Spinal cord (tissue), 9 donors: ENCODE measurements at regions not wholly inside any gene's neighbourhood (a gene's known extent, or its start where the extent isn't known, plus 50 kb on each side); places are given as distances from the start of the nearest gene placed in this dataset.
"Not testable (repeated sequence)": the region's sequence is repeated elsewhere in the genome, so short reads cannot be mapped to it uniquely, and the experiment has no call there.

ENCODE experiments used
- DNase-seq, 6 donors: peaks; one replicate each; pipeline versions ENCODE4 v3.0.0 to v3.0.0-alpha.2; 2013 to 2015; ENCODE audit warnings: low spot score in 6 of 6, low read depth in 4 of 6
- H3K27ac ChIP-seq: one replicate; pipeline ENCODE4 v1.5.1; 2013; ENCODE audit warnings: low read depth, low read length, control low read depth
- H3K27me3 ChIP-seq: one replicate; pipeline ENCODE4 v1.6.1; 2013; ENCODE audit warnings: low read length; ENCODE audit not compliant: control insufficient read depth, insufficient read depth
- H3K36me3 ChIP-seq: one replicate; pipeline ENCODE4 v1.6.1; 2013; ENCODE audit warnings: low read length; ENCODE audit not compliant: control insufficient read depth, insufficient read depth
- H3K4me1 ChIP-seq: one replicate; pipeline ENCODE4 v1.6.1; 2013; ENCODE audit warnings: low read length; ENCODE audit not compliant: control insufficient read depth, insufficient read depth
- H3K4me3 ChIP-seq: one replicate; pipeline ENCODE4 v1.5.1; 2013; ENCODE audit warnings: low read depth, low read length, control low read depth
- H3K9me3 ChIP-seq: one replicate; pipeline ENCODE4 v1.6.1; 2013; ENCODE audit warnings: low read length; ENCODE audit not compliant: control insufficient read depth, insufficient read depth
- WGBS: methylation state at CpG from one replicate; pipeline ENCODE4 v1.1.5; 2013; ENCODE audit warnings: missing lambda C conversion rate; ENCODE audit not compliant: insufficient coverage; 5-methylcytosine and 5-hydroxymethylcytosine counted together
- donor health status: healthy.

DNA sequence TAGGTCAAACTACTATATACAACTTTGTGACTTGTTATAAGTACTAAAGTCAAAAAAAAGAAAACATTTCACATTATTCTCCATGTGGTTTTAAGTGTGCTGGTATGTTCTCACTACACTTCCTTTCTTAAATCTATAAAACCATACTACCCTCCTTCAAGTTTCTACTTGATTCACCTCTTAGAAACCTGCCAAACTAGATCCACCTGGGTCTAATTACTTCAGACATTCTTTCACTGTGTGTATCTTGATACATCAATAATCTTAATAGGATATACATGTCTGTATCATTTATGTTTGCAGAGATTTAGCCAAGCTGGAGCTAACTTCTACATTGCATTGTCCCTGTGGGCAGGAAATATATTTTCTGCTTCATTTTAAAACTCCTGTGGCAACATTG lies 1012.6 kb downstream of the EFNA5 start:
- Histone ChIP-seq H3K36me3 (no peaks in the 10 kb centered on the region), H3K27ac (no peak overlapping the region), H3K4me3 (no peak overlapping the region), H3K4me1 (no peaks in the 10 kb centered on the region), H3K27me3 (no peaks in the 10 kb centered on the region), H3K9me3 (peaks cover 8% of the 10 kb centered on the region)
- no peak for DNase-seq

DNA sequence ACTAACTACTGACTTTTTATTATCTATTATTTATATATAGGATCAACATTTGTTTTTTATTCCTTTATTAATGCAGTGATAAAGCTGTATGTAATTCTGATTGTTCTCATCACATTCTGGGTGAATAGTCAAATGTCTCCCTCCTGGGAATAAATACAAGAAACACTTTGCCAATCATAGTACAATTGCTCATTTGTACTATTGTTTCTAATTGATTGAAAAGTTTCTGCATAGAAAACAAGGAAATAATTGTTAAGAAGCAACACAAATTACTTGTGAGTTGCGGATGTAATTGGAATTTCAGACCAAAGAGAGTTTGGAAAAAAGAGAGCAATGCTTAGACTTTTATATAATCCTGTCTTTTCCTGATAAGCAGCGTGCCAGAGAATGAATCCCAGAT lies 1013.9 kb downstream of the EFNA5 start:
- Histone ChIP-seq H3K4me1 (no peaks in the 10 kb centered on the region), H3K36me3 (no peaks in the 10 kb centered on the region), H3K9me3 (peaks cover 8% of the 10 kb centered on the region), H3K27ac (no peak overlapping the region), H3K27me3 (no peaks in the 10 kb centered on the region), H3K4me3 (no peak overlapping the region)
- WGBS: no CpG with 5 or more reads among the region's 2 CpGs
- no peak for DNase-seq

DNA sequence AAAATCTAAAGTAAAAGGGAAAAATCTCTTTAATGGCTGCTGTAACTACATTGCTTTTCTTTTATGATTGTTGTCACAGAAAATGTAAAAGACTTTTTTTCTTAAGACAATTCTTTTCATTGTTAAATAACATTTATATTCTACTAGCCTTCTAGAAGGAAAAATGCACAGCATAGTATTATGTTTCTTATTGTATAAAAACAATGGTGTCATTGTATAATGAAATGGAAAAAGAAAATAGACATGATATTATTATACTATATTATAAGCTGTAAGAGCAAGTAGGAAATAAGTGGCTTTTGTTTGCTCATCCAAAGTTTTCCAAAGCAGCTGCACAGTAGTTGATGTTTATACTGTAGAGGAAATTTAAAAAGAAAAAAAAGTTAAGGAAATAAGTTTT lies 1021.7 kb downstream of the EFNA5 start:
- no peaks in the 10 kb centered on the region for H3K36me3 ChIP-seq
- peaks cover 2% of the 10 kb centered on the region for H3K9me3 ChIP-seq
- H3K27me3 ChIP-seq: no peaks in the 10 kb centered on the region
- peak in 1 of 6 donors; percentile 3 for DNase-seq
- H3K4me1 ChIP-seq: no peaks in the 10 kb centered on the region
- H3K27ac ChIP-seq: no peak overlapping the region
- no peak overlapping the region for H3K4me3 ChIP-seq

DNA sequence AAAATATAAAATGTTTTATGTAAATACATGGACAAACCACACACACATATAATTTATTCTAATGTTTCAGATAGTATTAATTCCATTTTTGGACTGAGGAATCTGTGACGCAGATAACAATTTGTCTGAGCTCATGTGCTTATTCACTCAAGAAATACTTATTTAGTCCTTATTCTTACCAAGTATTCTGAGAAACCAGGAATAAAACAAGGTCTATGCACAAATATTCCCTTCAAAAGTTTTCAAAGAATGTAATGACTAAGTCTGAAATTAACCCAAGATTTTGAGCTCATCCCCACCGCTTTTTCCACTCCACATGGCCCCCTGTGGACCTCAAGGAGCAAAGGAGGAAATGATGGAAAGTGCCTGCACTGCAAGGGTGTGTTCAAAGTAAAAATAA lies 1022.3 kb downstream of the EFNA5 start:
- no peak for DNase-seq
- Histone ChIP-seq H3K36me3 (no peaks in the 10 kb centered on the region), H3K27ac (no peak overlapping the region), H3K27me3 (no peaks in the 10 kb centered on the region), H3K4me1 (no peaks in the 10 kb centered on the region), H3K9me3 (no peaks in the 10 kb centered on the region), H3K4me3 (no peak overlapping the region)
- WGBS: no CpG with 5 or more reads among the region's 2 CpGs

DNA sequence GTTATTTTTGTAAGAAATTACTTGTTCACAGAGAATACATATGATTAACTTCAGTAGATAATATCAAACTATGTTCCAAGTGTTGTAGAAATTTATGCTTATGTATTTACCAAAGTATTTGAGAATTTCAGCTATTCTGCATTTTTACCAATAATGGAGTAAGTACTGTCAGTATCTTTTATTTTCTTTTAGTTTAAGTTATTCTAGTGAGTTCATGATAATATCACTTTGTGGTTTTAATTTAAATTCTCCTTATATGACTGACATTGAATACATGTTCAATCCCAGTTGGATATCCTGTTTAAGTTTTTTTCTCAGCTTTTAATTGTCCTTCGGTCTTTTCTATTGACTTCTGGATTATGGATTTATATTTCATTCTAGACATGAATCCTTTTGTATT lies 1024.6 kb downstream of the EFNA5 start:
- Histone ChIP-seq H3K27me3 (no peaks in the 10 kb centered on the region), H3K36me3 (no peaks in the 10 kb centered on the region), H3K27ac (no peak overlapping the region), H3K4me1 (no peaks in the 10 kb centered on the region), H3K9me3 (no peaks in the 10 kb centered on the region), H3K4me3 (no peak overlapping the region)
- no CpG with 5 or more reads among the region's 1 CpG for WGBS
- DNase-seq: no peak

DNA sequence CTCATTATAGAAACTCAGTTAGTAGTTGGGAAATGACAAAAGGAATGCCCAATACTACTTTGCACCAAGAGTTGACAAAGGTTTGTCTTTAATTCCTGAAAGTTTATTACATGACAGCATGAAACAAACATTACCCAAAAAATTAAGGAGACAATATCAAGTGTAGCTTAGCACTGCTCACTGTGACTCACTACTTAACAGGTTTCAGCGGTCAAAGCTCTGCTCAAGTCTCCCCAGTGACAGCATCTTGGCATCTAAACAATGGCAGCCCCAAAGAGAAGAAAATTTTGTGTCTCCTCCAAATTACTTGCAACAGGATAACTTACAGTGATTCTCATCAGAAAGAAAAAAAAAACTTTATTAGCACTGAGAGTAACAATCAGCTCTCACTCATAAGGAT lies 1030.2 kb downstream of the EFNA5 start:
- no CpG with 5 or more reads among the region's 1 CpG for WGBS
- Histone ChIP-seq H3K36me3 (no peaks in the 10 kb centered on the region), H3K4me3 (no peak overlapping the region), H3K9me3 (no peaks in the 10 kb centered on the region), H3K27ac (no peak overlapping the region), H3K27me3 (no peaks in the 10 kb centered on the region), H3K4me1 (no peaks in the 10 kb centered on the region)
- DNase-seq: no peak

DNA sequence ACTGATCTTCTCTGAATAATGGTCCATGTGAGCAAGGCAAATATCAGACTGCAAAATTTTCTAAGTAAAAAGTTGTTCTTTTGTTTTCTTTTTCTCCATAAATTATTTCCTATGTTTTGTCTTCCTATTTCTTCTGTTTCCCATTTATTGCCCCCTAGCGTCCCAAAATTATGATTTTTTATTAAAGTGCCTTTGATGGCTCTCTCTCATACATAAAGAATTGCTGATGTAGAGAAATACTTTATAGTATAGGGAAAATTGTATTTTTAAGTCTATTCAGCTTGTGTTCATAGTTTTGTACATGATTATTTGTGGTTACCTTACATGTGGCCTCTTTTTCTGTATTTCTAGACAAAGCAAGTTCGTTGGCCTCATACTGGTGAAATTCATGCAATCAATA lies 1031.2 kb downstream of the EFNA5 start:
- no CpG with 5 or more reads among the region's 2 CpGs for WGBS

DNA sequence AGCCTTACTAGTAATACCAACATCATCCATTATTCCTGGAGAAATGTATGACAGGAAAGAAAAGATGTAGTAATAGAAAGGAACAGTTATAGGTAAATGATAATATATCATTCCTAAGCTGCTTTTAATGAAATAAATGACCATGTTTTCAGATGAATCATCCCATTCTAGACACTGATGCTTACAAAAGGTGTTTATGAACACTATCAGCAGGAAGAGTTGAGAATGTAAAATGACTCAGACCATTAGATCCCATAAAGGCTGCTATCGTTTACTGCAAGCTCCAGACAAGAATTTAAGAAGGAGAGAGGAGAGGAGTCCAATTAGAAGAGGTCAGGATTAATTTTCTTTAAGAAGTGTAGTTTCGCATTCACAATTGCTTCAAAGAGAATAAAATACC lies 1033.5 kb downstream of the EFNA5 start:
- DNase-seq: no peak
- no peak overlapping the region for H3K4me3 ChIP-seq

More for the DNA sequence above, 1031.2 kb downstream of the EFNA5 start:
- DNase-seq: no peak
- no peak overlapping the region for H3K27ac ChIP-seq
- H3K4me1 ChIP-seq: no peaks in the 10 kb centered on the region
- H3K9me3 ChIP-seq: no peaks in the 10 kb centered on the region
- H3K27me3 ChIP-seq: no peaks in the 10 kb centered on the region
- no peak overlapping the region for H3K4me3 ChIP-seq
- H3K36me3 ChIP-seq: no peaks in the 10 kb centered on the region

DNA sequence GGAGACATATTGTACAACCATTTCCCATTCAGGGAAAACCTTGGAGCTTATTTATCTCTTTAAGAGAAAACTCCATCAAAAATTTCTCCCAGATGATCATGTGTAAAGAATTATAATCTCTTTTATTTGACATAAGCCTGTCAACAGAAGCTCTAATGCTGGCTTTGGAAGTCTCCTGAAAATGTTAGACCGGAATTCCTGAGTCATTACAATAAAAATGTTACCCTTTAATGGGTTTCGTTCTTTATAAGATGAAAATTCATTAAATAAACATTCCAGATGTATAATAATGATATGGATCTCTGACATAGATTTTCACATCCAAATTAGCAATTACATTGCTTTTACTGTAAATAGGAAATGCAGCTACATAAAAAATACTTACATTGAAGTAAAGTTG lies 1036.4 kb downstream of the EFNA5 start:
- Histone ChIP-seq H3K27me3 (no peaks in the 10 kb centered on the region), H3K4me3 (no peak overlapping the region), H3K4me1 (no peaks in the 10 kb centered on the region), H3K27ac (no peak overlapping the region), H3K36me3 (no peaks in the 10 kb centered on the region), H3K9me3 (no peaks in the 10 kb centered on the region)
- no peak for DNase-seq
- no CpG with 5 or more reads among the region's 2 CpGs for WGBS

More for the DNA sequence above, 1033.5 kb downstream of the EFNA5 start:
- Histone ChIP-seq H3K27ac (no peak overlapping the region), H3K36me3 (no peaks in the 10 kb centered on the region), H3K27me3 (no peaks in the 10 kb centered on the region), H3K4me1 (no peaks in the 10 kb centered on the region), H3K9me3 (no peaks in the 10 kb centered on the region)
- WGBS: no CpG with 5 or more reads among the region's 2 CpGs

DNA sequence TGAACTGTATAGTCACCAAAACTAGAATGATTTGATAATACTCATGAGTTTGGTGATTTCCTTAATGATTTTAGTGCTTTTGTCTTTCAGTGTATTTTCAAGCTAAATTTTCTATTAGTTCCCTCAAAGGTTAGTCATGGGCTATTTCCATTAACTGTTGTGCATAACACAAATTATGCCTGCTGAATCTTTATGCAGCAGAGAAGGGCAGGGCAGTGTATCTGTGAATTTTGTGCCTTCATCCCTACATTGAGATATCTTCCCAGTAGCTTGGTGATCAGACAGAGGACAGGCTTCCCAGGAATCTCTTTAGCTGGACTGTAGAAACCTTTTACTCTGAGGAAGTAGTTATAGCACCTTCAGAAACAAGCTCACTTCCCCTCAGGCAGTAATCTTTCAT lies 1036.9 kb downstream of the EFNA5 start:
- H3K27me3 ChIP-seq: no peaks in the 10 kb centered on the region
- H3K9me3 ChIP-seq: no peaks in the 10 kb centered on the region
- H3K4me3 ChIP-seq: no peak overlapping the region
- no peaks in the 10 kb centered on the region for H3K36me3 ChIP-seq
- H3K4me1 ChIP-seq: no peaks in the 10 kb centered on the region
- no peak for DNase-seq
- no peak overlapping the region for H3K27ac ChIP-seq

DNA sequence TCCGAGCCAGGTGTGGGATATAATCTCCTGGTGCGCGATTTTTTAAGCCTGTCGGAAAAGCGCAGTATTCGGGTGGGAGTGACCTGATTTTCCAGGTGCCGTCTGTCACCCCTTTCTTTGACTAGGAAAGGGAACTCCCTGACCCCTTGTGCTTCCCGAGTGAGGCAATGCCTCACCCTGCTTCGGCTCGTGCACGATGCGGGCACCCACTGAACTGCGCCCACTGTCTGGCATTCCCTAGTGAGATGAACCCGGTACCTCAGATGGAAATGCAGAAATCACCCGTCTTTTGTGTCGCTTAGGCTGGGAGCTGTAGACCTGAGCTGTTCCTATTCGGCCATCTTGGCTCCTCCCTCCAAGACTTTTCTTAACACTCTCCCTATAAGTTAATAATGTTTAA lies 1042.3 kb downstream of the EFNA5 start:
- not testable (repeated sequence) for H3K9me3 ChIP-seq, H3K4me3 ChIP-seq, H3K4me1 ChIP-seq, DNase-seq, H3K36me3 ChIP-seq, H3K27me3 ChIP-seq, H3K27ac ChIP-seq
- 95% methylated on average over 11 of the region's 17 CpGs for WGBS
